Fibroblast of the aortic adventitia (primary cell): ENCODE measurements at regions not wholly inside any gene's neighbourhood (a gene's known extent, or its start where the extent isn't known, plus 50 kb on each side); places are given as distances from the start of the nearest gene placed in this dataset.

Source experiments
- DNase-seq: peaks from one replicate; pipeline ENCODE4 v3.0.0-alpha.2; 2010; ENCODE audit warnings: low read depth
- H3K4me3 ChIP-seq: 2 replicates; pipeline ENCODE4 v1.5.1; 2011; ENCODE audit warnings: low read depth, mild to moderate bottlenecking, control low read depth, low read length, moderate library complexity
- CTCF ChIP-seq: IDR thresholded peaks from 2 replicates; pipeline ENCODE4 v1.5.1; 2011; ENCODE audit warnings: mild to moderate bottlenecking, low read length, control low read depth, inconsistent platforms; ENCODE audit not compliant: insufficient read depth

- DNase-seq, result no peak
- TF ChIP-seq CTCF, result no peak
- H3K4me3 ChIP-seq, result no peak overlapping the region
Measured at GRCh38 chr5:174817610-174818009, 93.2 kb downstream of the MSX2 start.

- no peak for DNase-seq
- TF ChIP-seq CTCF, result peak; percentile 38
- no peak overlapping the region for H3K4me3 ChIP-seq
Measured at GRCh38 chr5:174816858-174817257, 92.5 kb downstream of the MSX2 start.

GRCh38 chr5:174811438-174811837 is 87.1 kb downstream of the MSX2 start:
- no peak for TF ChIP-seq CTCF

GRCh38 chr5:174810796-174811195 is 86.4 kb downstream of the MSX2 start:
- TF ChIP-seq CTCF, result no peak
- no peak overlapping the region for H3K4me3 ChIP-seq
- no peak for DNase-seq

More at GRCh38 chr5:174811438-174811837, 87.1 kb downstream of the MSX2 start:
- no peak for DNase-seq
- no peak overlapping the region for H3K4me3 ChIP-seq

GRCh38 chr5:174807471-174807870 is 83.1 kb downstream of the MSX2 start:
- no peak for DNase-seq
- no peak overlapping the region for H3K4me3 ChIP-seq
- no peak for TF ChIP-seq CTCF

- no peak overlapping the region for H3K4me3 ChIP-seq
- DNase-seq, result no peak
- TF ChIP-seq CTCF, result no peak
Measured at GRCh38 chr5:174806729-174807128, 82.3 kb downstream of the MSX2 start.

- DNase-seq, result peak; percentile 4
- TF ChIP-seq CTCF, result no peak
- no peak overlapping the region for H3K4me3 ChIP-seq
Measured at GRCh38 chr5:174801798-174802197, 77.4 kb downstream of the MSX2 start.
